Lower lobe of right lung (tissue), 2 donors: ENCODE measurements at regions not wholly inside any gene's neighbourhood (a gene's known extent, or its start where the extent isn't known, plus 50 kb on each side); places are given as distances from the start of the nearest gene placed in this dataset.
"Not testable (repeated sequence)": the region's sequence is repeated elsewhere in the genome, so short reads cannot be mapped to it uniquely, and the experiment has no call there.

Experiments
- ATAC-seq, 2 donors: fragments of 200-7000 bp; cut with Tn5 transposase; one replicate each; pipeline ENCODE4 v1.9.1; 2020 to 2022; ENCODE audit warnings: mild to moderate bottlenecking in 2 of 2, moderate library complexity in 2 of 2
- DNase-seq: peaks from one replicate; pipeline ENCODE4 v3.0.0-alpha.2; 2020
- H3K27ac ChIP-seq: fragments of 200-600 bp; one replicate; pipeline ENCODE4 v1.8.0; 2022
- H3K27me3 ChIP-seq: fragments of 200-600 bp; one replicate; pipeline ENCODE4 v1.8.0; 2022; ENCODE audit warnings: low read depth
- H3K36me3 ChIP-seq: fragments of 200-600 bp; one replicate; pipeline ENCODE4 v1.8.0; 2022; ENCODE audit warnings: mild to moderate bottlenecking
- H3K4me1 ChIP-seq: fragments of 200-600 bp; one replicate; pipeline ENCODE4 v1.8.0; 2022
- H3K4me3 ChIP-seq: fragments of 200-600 bp; one replicate; pipeline ENCODE4 v1.8.0; 2022; ENCODE audit warnings: mild to moderate bottlenecking
- H3K9me3 ChIP-seq: fragments of 200-600 bp; one replicate; pipeline ENCODE4 v1.8.0; 2022
- CTCF ChIP-seq: fragments of 200-600 bp; IDR thresholded peaks from one replicate; pipeline ENCODE4 v1.8.0; 2022; ENCODE audit warnings: antibody characterized with exemption, mild to moderate bottlenecking
- intact Hi-C: fragments of 100-400 bp; cut with DNase I; formaldehyde crosslinking; loops from one replicate; pipeline ENCODE4 v1.11.0; 2022
- donor health status: DM: no; HTN: yes; CAD: no; lungs with severe emphysema.

DNA sequence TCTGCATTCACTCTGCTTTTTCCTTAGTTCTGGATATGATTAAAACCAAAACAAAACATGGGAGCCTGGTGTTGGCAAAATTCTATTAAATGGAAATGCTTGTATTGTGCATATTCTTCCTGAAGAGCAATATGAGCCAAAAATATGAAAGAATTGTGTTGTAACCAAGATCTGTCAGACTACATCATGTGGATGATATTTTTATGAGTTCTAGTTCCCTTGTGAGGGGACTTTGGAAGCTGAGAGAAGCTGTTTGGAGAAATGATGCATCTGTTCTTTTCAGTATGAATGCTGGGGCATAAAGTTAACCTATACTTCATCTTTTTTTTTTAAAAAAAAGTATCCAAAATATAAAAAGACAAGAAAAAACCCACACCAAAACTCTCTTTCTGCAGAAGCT, 782.7 kb downstream of the ANKRD7 start:
- DNase-seq = no peak
- ATAC-seq = no peak
- H3K9me3 ChIP-seq = no peaks in the 10 kb centered on the region
- no peak overlapping the region for H3K27ac ChIP-seq
- no peak overlapping the region for H3K4me3 ChIP-seq
- no peaks in the 10 kb centered on the region for H3K4me1 ChIP-seq
- no peaks in the 10 kb centered on the region for H3K27me3 ChIP-seq
- no peaks in the 10 kb centered on the region for H3K36me3 ChIP-seq
- intact Hi-C loops = no loop called here
- no peak for TF ChIP-seq CTCF

- Histone ChIP-seq H3K9me3 (no peaks in the 10 kb centered on the region), H3K4me1 (no peaks in the 10 kb centered on the region), H3K27ac (no peak overlapping the region), H3K27me3 (no peaks in the 10 kb centered on the region), H3K4me3 (no peak overlapping the region), H3K36me3 (no peaks in the 10 kb centered on the region)
- intact Hi-C loops = no loop called here
- DNase-seq = no peak
- no peak for ATAC-seq
- TF ChIP-seq CTCF = no peak
These were observed 786.1 kb downstream of the ANKRD7 start for GRCh38 chr7:119010635-119011034.

DNA sequence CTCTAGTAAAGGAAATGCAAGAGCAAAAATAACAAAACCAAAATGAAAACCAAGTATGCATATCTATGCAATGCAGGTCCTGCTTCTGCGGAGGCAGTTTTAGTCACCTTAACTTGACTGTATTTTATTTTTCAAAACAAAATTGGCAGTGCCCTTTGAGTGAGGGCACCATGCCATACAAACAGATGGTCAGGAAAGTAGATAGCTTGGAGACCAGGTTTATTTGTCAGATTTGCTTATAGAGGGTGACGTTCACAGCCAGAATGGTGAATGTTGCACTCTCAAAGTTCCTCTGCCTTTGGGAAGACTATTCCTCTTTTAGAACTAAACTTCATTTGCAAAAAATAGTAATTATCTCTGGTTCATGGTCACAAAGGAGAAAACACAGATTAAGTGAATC, 801.9 kb downstream of the ANKRD7 start:
- DNase-seq = no peak
- Histone ChIP-seq H3K36me3 (no peaks in the 10 kb centered on the region), H3K27ac (no peak overlapping the region), H3K27me3 (no peaks in the 10 kb centered on the region), H3K4me1 (no peaks in the 10 kb centered on the region), H3K4me3 (no peak overlapping the region), H3K9me3 (peaks cover 6% of the 10 kb centered on the region)
- ATAC-seq = no peak
- no peak for TF ChIP-seq CTCF
- intact Hi-C loops = no loop called here

DNA sequence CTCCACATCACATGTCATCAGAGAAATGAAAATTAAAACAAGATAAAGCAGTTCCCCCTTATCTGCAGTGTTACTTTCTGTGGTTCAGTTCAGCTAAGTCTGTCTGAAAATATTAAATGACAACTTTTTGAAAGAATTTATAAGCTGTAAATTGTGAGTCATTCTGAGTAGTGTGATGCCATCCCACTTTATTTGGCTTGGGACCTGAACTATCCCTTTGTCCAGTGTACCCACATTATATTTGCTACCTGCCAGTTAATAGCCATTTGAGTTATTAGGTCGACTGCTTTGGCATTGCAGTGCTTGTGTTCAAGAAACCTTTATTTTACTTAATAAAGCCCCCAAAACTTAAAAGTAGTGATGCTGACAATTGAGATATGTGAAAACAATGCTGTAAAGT, 804.2 kb downstream of the ANKRD7 start:
- Histone ChIP-seq H3K4me1 (no peaks in the 10 kb centered on the region), H3K9me3 (no peaks in the 10 kb centered on the region), H3K27me3 (no peaks in the 10 kb centered on the region), H3K27ac (no peak overlapping the region), H3K4me3 (no peak overlapping the region), H3K36me3 (no peaks in the 10 kb centered on the region)
- intact Hi-C loops = no loop called here
- DNase-seq (no peak), ATAC-seq (no peak)
- no peak for TF ChIP-seq CTCF

DNA sequence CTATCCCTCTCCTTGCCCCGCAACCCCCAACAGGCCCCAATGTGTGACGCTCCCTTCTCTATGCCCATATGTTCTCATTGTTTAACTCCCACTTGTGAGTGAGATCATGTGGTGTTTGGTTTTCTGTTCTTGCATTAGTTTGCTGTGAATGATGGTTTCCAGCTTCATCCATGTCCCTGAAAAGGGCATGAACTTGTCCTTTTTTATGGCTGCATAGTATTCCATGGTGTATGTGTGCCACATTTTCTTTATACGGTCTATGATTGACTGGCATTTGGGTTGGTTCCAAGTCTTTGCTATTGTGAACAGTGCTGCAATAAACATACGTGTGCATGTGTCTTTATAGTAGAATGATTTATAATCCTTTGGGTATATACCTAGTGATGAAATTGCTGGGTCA, 807.6 kb downstream of the ANKRD7 start:
- H3K27me3 ChIP-seq, H3K9me3 ChIP-seq, ATAC-seq, H3K27ac ChIP-seq, H3K36me3 ChIP-seq, H3K4me3 ChIP-seq, H3K4me1 ChIP-seq, intact Hi-C loops, DNase-seq: not testable (repeated sequence)

- Histone ChIP-seq H3K36me3 (no peaks in the 10 kb centered on the region), H3K4me1 (no peaks in the 10 kb centered on the region), H3K4me3 (no peak overlapping the region), H3K27ac (no peak overlapping the region), H3K9me3 (no peaks in the 10 kb centered on the region), H3K27me3 (no peaks in the 10 kb centered on the region)
- DNase-seq = no peak
- no peak for ATAC-seq
- TF ChIP-seq CTCF = no peak
- intact Hi-C loops = no loop called here
These were observed 809.1 kb downstream of the ANKRD7 start for GRCh38 chr7:119033641-119034040.
